Small intestine (tissue), 7 donors: ENCODE measurements at regions not wholly inside any gene's neighbourhood (a gene's known extent, or its start where the extent isn't known, plus 50 kb on each side); places are given as distances from the start of the nearest gene placed in this dataset.

Experiments
- DNase-seq, 2 donors: peaks; one replicate each; pipeline versions ENCODE4 v3.0.0 to v3.0.0-alpha.2; 2013
- FAIRE-seq: peaks from 2 replicates; lab custom pipeline; 2012; peaks lifted over from hg19 to GRCh38; lab: Jason Lieb, UNC
- H3K27ac ChIP-seq, 3 donors: one replicate each; pipeline ENCODE4 v1.5.1; 2013; ENCODE audit warnings: low read length in 2 of 3, mild to moderate bottlenecking in 2 of 3, control low read depth in 1 of 3, inconsistent platforms in 1 of 3, low read depth in 1 of 3, moderate library complexity in 1 of 3
- H3K27me3 ChIP-seq, 3 donors: one replicate each; pipeline ENCODE4 v1.6.1; 2013; ENCODE audit warnings: low read length in 3 of 3, inconsistent platforms in 1 of 3; ENCODE audit not compliant: control insufficient read depth in 3 of 3, insufficient read depth in 3 of 3
- H3K36me3 ChIP-seq, 3 donors: one replicate each; pipeline ENCODE4 v1.6.1; 2013; ENCODE audit warnings: low read length in 3 of 3, inconsistent platforms in 1 of 3, low read depth in 1 of 3, mild to moderate bottlenecking in 1 of 3, moderate library complexity in 1 of 3; ENCODE audit not compliant: control insufficient read depth in 3 of 3, insufficient read depth in 2 of 3
- H3K4me1 ChIP-seq, 3 donors: one replicate each; pipeline ENCODE4 v1.6.1; 2013; ENCODE audit warnings: low read length in 2 of 3, inconsistent platforms in 1 of 3, low read depth in 1 of 3, mild to moderate bottlenecking in 1 of 3, moderate library complexity in 1 of 3; ENCODE audit not compliant: control insufficient read depth in 3 of 3, insufficient read depth in 2 of 3
- H3K4me3 ChIP-seq, 3 donors: one replicate each; pipeline ENCODE4 v1.5.1; 2013; ENCODE audit warnings: low read length in 3 of 3, control low read depth in 1 of 3, inconsistent platforms in 1 of 3, low read depth in 1 of 3, mild to moderate bottlenecking in 1 of 3, moderate library complexity in 1 of 3
- H3K9me3 ChIP-seq, 2 donors: one replicate each; pipeline ENCODE4 v1.6.1; 2013; ENCODE audit warnings: low read depth in 1 of 2, low read length in 1 of 2; ENCODE audit not compliant: control insufficient read depth in 2 of 2, insufficient read depth in 1 of 2
- WGBS, 3 donors: extraction: QIAGEN DNeasy Blood & Tissue Kit; methylation state at CpG; one replicate each; pipeline ENCODE4 v1.1.7; 2013; 5-methylcytosine and 5-hydroxymethylcytosine counted together
- donor health status: healthy with polysubstance abuse.
- donor health status: control.
- donor health status: control.
- donor health status: Bipolar disorder and iron deficiency.
- donor health status: healthy.

GRCh38 chr4:8703401-8703696 lies 110.8 kb downstream of the CPZ start:
- no peak overlapping the region for H3K27ac ChIP-seq
- no peak overlapping the region for H3K4me3 ChIP-seq
- DNase-seq (no peak), FAIRE-seq (no peak)
- 70 to 83% (median 72%) methylated on average over 4 of the region's 4 CpGs for WGBS, 3 donors
- H3K27me3 ChIP-seq, result peaks cover 0 to 2% (median 0%) of the 10 kb centered on the region in 3 donors
- no peaks in the 10 kb centered on the region for H3K9me3 ChIP-seq
- no peaks in the 10 kb centered on the region for H3K36me3 ChIP-seq
- H3K4me1 ChIP-seq, result no peaks in the 10 kb centered on the region

- H3K9me3 ChIP-seq, result no peaks in the 10 kb centered on the region
- H3K27ac ChIP-seq, result no peak overlapping the region
- FAIRE-seq (no peak), DNase-seq (no peak)
- H3K36me3 ChIP-seq, result no peaks in the 10 kb centered on the region
- no peak overlapping the region for H3K4me3 ChIP-seq
- 51 to 77% (median 67%) methylated on average over 15 of the region's 15 CpGs for WGBS, 3 donors
- H3K4me1 ChIP-seq, result no peaks in the 10 kb centered on the region
- peaks cover 0 to 2% (median 0%) of the 10 kb centered on the region in 3 donors for H3K27me3 ChIP-seq
Observed at GRCh38 chr4:8702516-8703400, 110.2 kb downstream of the CPZ start.

- Histone ChIP-seq H3K27ac (no peak overlapping the region), H3K36me3 (no peaks in the 10 kb centered on the region), H3K9me3 (no peaks in the 10 kb centered on the region), H3K27me3 (peaks cover 0 to 2% (median 0%) of the 10 kb centered on the region in 3 donors), H3K4me3 (no peak overlapping the region), H3K4me1 (no peaks in the 10 kb centered on the region)
- DNase-seq (no peak), FAIRE-seq (no peak)
- WGBS, 3 donors, result 57 to 67% (median 65%) methylated on average over 10 of the region's 10 CpGs
Observed at GRCh38 chr4:8702020-8702495, 109.5 kb downstream of the CPZ start.

GRCh38 chr4:8701126-8702019 lies 108.8 kb downstream of the CPZ start:
- 58 to 70% (median 63%) methylated on average over 22 of the region's 22 CpGs for WGBS, 3 donors
- H3K9me3 ChIP-seq, result no peaks in the 10 kb centered on the region
- H3K36me3 ChIP-seq, result no peaks in the 10 kb centered on the region
- FAIRE-seq (no peak), DNase-seq (no peak)
- no peak overlapping the region for H3K27ac ChIP-seq
- H3K4me1 ChIP-seq, result no peaks in the 10 kb centered on the region
- peaks cover 0 to 2% (median 0%) of the 10 kb centered on the region in 3 donors for H3K27me3 ChIP-seq
- H3K4me3 ChIP-seq, result no peak overlapping the region

GRCh38 chr4:8700531-8700930 lies 108.0 kb downstream of the CPZ start:
- no peak overlapping the region for H3K27ac ChIP-seq
- H3K9me3 ChIP-seq, result no peaks in the 10 kb centered on the region
- FAIRE-seq (no peak), DNase-seq (no peak)
- no peaks in the 10 kb centered on the region for H3K4me1 ChIP-seq
- 30 to 43% (median 33%) methylated on average over 17 of the region's 17 CpGs for WGBS, 3 donors
- H3K4me3 ChIP-seq, result no peak overlapping the region
- no peaks in the 10 kb centered on the region for H3K36me3 ChIP-seq
- peaks cover 0 to 2% (median 0%) of the 10 kb centered on the region in 3 donors for H3K27me3 ChIP-seq

- DNase-seq (no peak), FAIRE-seq (no peak)
- H3K4me3 ChIP-seq, result no peak overlapping the region
- H3K27me3 ChIP-seq, result peaks cover 0 to 2% (median 0%) of the 10 kb centered on the region in 3 donors
- H3K36me3 ChIP-seq, result no peaks in the 10 kb centered on the region
- H3K4me1 ChIP-seq, result no peaks in the 10 kb centered on the region
- 84 to 85% (median 84%) methylated on average over 24 of the region's 24 CpGs for WGBS, 3 donors
- no peak overlapping the region for H3K27ac ChIP-seq
- no peaks in the 10 kb centered on the region for H3K9me3 ChIP-seq
Observed at GRCh38 chr4:8699479-8700145, 107.0 kb downstream of the CPZ start.

- Histone ChIP-seq H3K9me3 (no peaks in the 10 kb centered on the region), H3K36me3 (no peaks in the 10 kb centered on the region), H3K4me3 (no peak overlapping the region), H3K4me1 (no peaks in the 10 kb centered on the region), H3K27me3 (peaks cover 0 to 5% (median 0%) of the 10 kb centered on the region in 3 donors), H3K27ac (no peak overlapping the region)
- WGBS, 3 donors, result 76 to 87% (median 77%) methylated on average over 4 of the region's 4 CpGs
- DNase-seq, result no peak
- FAIRE-seq, result no peak
Observed at GRCh38 chr4:8699063-8699385, 106.5 kb downstream of the CPZ start.
